H1 (cell line): ENCODE measurements at regions not wholly inside any gene's neighbourhood (a gene's known extent, or its start where the extent isn't known, plus 50 kb on each side); places are given as distances from the start of the nearest gene placed in this dataset.

Experiments used
- CTCF ChIA-PET: fragments of 300-600 bp; sonication (Branson Sonifier 250); formaldehyde crosslinking; loops from one replicate; lab custom pipeline; 2021; ENCODE audit not compliant: partially characterized antibody; lab: Charles Lee
- POLR2A ChIA-PET: fragments of 300-600 bp; sonication (Branson Sonifier 250); formaldehyde crosslinking; loops from one replicate; lab custom pipeline; 2021; ENCODE audit warnings: inconsistent platforms; ENCODE audit not compliant: partially characterized antibody; lab: Charles Lee
- DNase-seq, 2 experiments: peaks; one replicate each; pipeline versions ENCODE4 v3.0.0 to v3.0.0-alpha.2; 2010 to 2022; ENCODE audit warnings: low spot score in 2 of 2, low read depth in 1 of 2, mixed read lengths in 1 of 2
- FAIRE-seq: peaks from 2 replicates; lab custom pipeline; 2011; peaks lifted over from hg19 to GRCh38; lab: Jason Lieb, UNC
- H2AFZ ChIP-seq: 2 replicates; pipeline ENCODE4 v1.8.1; 2012; ENCODE audit warnings: low read length, inconsistent platforms
- H2AK5ac ChIP-seq: 2 replicates; pipeline ENCODE4 v1.6.1; 2013; ENCODE audit warnings: low read depth, low read length
- H2BK120ac ChIP-seq: replicated peaks from 2 replicates; pipeline ENCODE3; 2013; ENCODE audit warnings: low read depth, low read length, inconsistent platforms
- H2BK12ac ChIP-seq: 2 replicates; pipeline ENCODE4 v1.6.1; 2013; ENCODE audit warnings: low read depth, low read length
- H2BK15ac ChIP-seq: 2 replicates; pipeline ENCODE4 v1.6.1; 2013; ENCODE audit warnings: low read length
- H2BK20ac ChIP-seq: 2 replicates; pipeline ENCODE4 v1.6.1; 2013; ENCODE audit warnings: low read length
- H2BK5ac ChIP-seq: 2 replicates; pipeline ENCODE4 v1.6.1; 2013; ENCODE audit warnings: low read depth, low read length
- H3K14ac ChIP-seq: 2 replicates; pipeline ENCODE4 v1.6.1; 2013; ENCODE audit warnings: inconsistent platforms; ENCODE audit not compliant: insufficient read length
- H3K18ac ChIP-seq: 2 replicates; pipeline ENCODE4 v1.6.1; 2013; ENCODE audit warnings: low read length; ENCODE audit errors: extremely low read depth
- H3K23ac ChIP-seq: 2 replicates; pipeline ENCODE4 v1.6.1; 2013; ENCODE audit warnings: inconsistent platforms; ENCODE audit not compliant: insufficient read length
- H3K23me2 ChIP-seq: 2 replicates; pipeline ENCODE4 v1.6.1; 2013; ENCODE audit warnings: low read depth, low read length
- H3K27ac ChIP-seq: 2 replicates; pipeline ENCODE4 v1.6.1; 2011; ENCODE audit warnings: low read depth, low read length, inconsistent platforms
- H3K27me3 ChIP-seq, 4 experiments: replicated peaks in 1 of 4; 1 replicate in 1 of 4; 2 replicates in 3 of 4; pipeline versions ENCODE4 v1.6.1 to v1.8.1; 2011 to 2013; ENCODE audit warnings: low read length in 3 of 4, mild to moderate bottlenecking in 3 of 4, inconsistent platforms in 2 of 4, mixed read lengths in 2 of 4, moderate library complexity in 1 of 4; ENCODE audit not compliant: control insufficient read depth in 3 of 4, insufficient read depth in 3 of 4; ENCODE audit errors: extremely low read depth in 1 of 4
- H3K36me3 ChIP-seq, 4 experiments: 2 replicates each; pipeline versions ENCODE4 v1.6.1 to v1.8.1; 2011 to 2013; ENCODE audit warnings: mild to moderate bottlenecking in 4 of 4, low read length in 3 of 4, moderate library complexity in 2 of 4, control low read depth in 1 of 4, inconsistent platforms in 1 of 4; ENCODE audit not compliant: insufficient read depth in 4 of 4, control insufficient read depth in 2 of 4
- H3K4ac ChIP-seq: replicated peaks from 2 replicates; pipeline ENCODE3; 2013; ENCODE audit warnings: low read length, low read depth, mixed read lengths, inconsistent platforms; ENCODE audit not compliant: insufficient read length
- H3K4me1 ChIP-seq, 4 experiments: replicated peaks in 1 of 4; 1 replicate in 1 of 4; 2 replicates in 3 of 4; pipeline versions ENCODE4 v1.6.1 to v1.8.1; 2011 to 2013; ENCODE audit warnings: low read length in 3 of 4, inconsistent platforms in 2 of 4, mixed read lengths in 1 of 4; ENCODE audit not compliant: insufficient read depth in 4 of 4, control insufficient read depth in 3 of 4
- H3K4me2 ChIP-seq, 2 experiments: 2 replicates each; pipeline versions ENCODE4 v1.6.1 to v1.8.1; 2011 to 2013; ENCODE audit warnings: low read depth in 2 of 2, low read length in 2 of 2, control low read depth in 1 of 2, inconsistent platforms in 1 of 2, mild to moderate bottlenecking in 1 of 2; ENCODE audit not compliant: insufficient read depth in 1 of 2
- H3K4me3 ChIP-seq, 4 experiments: fragments of 200-600, 300-600 bp in 1 of 4; sonication (generic), shearing (Covaris generic), sonication (Bioruptor Twin) in 1 of 4; 2 replicates each; pipeline versions ENCODE4 v1.5.1 to v1.8.1; 2011 to 2016; ENCODE audit warnings: low read length in 4 of 4, low read depth in 3 of 4, control low read depth in 2 of 4, inconsistent platforms in 2 of 4, mild to moderate bottlenecking in 2 of 4, mixed read lengths in 1 of 4, moderate library complexity in 1 of 4; ENCODE audit not compliant: insufficient read depth in 2 of 4; ENCODE audit errors: extremely low read depth in 1 of 4
- H3K56ac ChIP-seq: replicated peaks from 2 replicates; pipeline ENCODE3; 2013; ENCODE audit warnings: low read depth, mild to moderate bottlenecking, mixed read lengths, low read length, inconsistent platforms; ENCODE audit not compliant: insufficient read length
- H3K79me1 ChIP-seq: 2 replicates; pipeline ENCODE4 v1.6.1; 2013; ENCODE audit warnings: low read depth, low read length, control low read depth
- H3K79me2 ChIP-seq, 2 experiments: 2 replicates each; pipeline versions ENCODE4 v1.6.1 to v1.8.1; 2012 to 2013; ENCODE audit warnings: low read length in 2 of 2, mild to moderate bottlenecking in 2 of 2, inconsistent platforms in 1 of 2; ENCODE audit not compliant: insufficient read depth in 2 of 2, control insufficient read depth in 1 of 2
- H3K9ac ChIP-seq, 4 experiments: replicated peaks in 1 of 4; 1 replicate in 1 of 4; 2 replicates in 3 of 4; pipeline versions ENCODE4 v1.6.1 to v1.8.1; 2011 to 2013; ENCODE audit warnings: low read depth in 3 of 4, low read length in 3 of 4, control low read depth in 2 of 4, mild to moderate bottlenecking in 2 of 4, moderate library complexity in 2 of 4, inconsistent platforms in 1 of 4; ENCODE audit errors: extremely low read depth in 1 of 4
- H3K9me3 ChIP-seq, 2 experiments: 2 replicates each; pipeline versions ENCODE4 v1.6.1 to v1.8.1; 2012 to 2013; ENCODE audit warnings: mild to moderate bottlenecking in 2 of 2, moderate library complexity in 2 of 2, control low read depth in 1 of 2, inconsistent platforms in 1 of 2, low read depth in 1 of 2, low read length in 1 of 2, mixed read lengths in 1 of 2; ENCODE audit not compliant: insufficient read depth in 2 of 2
- H4K20me1 ChIP-seq, 2 experiments: replicated peaks in 1 of 2; 2 replicates each; pipeline versions ENCODE3 to v1.8.1; 2011 to 2013; ENCODE audit warnings: inconsistent platforms in 2 of 2, low read length in 2 of 2, mild to moderate bottlenecking in 1 of 2; ENCODE audit not compliant: insufficient read depth in 2 of 2, control insufficient read depth in 1 of 2
- H4K5ac ChIP-seq: 2 replicates; pipeline ENCODE4 v1.6.1; 2013; ENCODE audit warnings: low read length, low read depth, mixed read lengths, inconsistent platforms; ENCODE audit not compliant: insufficient read length
- H4K8ac ChIP-seq: 2 replicates; pipeline ENCODE4 v1.8.0; 2013; ENCODE audit warnings: mild to moderate bottlenecking, moderate library complexity, low read length, inconsistent platforms; ENCODE audit not compliant: insufficient read depth; ENCODE audit errors: extremely low read depth
- H4K91ac ChIP-seq: replicated peaks from 2 replicates; pipeline ENCODE3; 2013; ENCODE audit warnings: low read length, mixed read lengths, inconsistent platforms; ENCODE audit not compliant: insufficient read length
- BRCA1 ChIP-seq: IDR thresholded peaks from 2 replicates; pipeline ENCODE4 v1.6.1; 2012; ENCODE audit warnings: low read depth, low read length, improper control_type of control experiment
- CBX5 ChIP-seq: fragments of 300-800, 300-1000 bp; sonication (generic); IDR thresholded peaks from 2 replicates; pipeline ENCODE4 v1.7.1; 2016; ENCODE audit warnings: antibody characterized with exemption, low read length, low read depth
- CEBPB ChIP-seq: IDR thresholded peaks from 2 replicates; pipeline ENCODE4 v1.6.1; 2012; ENCODE audit warnings: low read depth, low read length
- GTF2F1 ChIP-seq: IDR thresholded peaks from 2 replicates; pipeline ENCODE4 v1.6.1; 2012; ENCODE audit warnings: low read depth, low read length, improper control_type of control experiment, borderline replicate concordance
- HDAC6 ChIP-seq: IDR thresholded peaks from one replicate; pipeline ENCODE4 v1.7.1; 2012; ENCODE audit warnings: low read depth, mild to moderate bottlenecking, inconsistent platforms, low read length, moderate library complexity
- TAF7 ChIP-seq: optimal IDR thresholded peaks from 2 replicates; pipeline ENCODE3; 2011; ENCODE audit warnings: low read depth, mild to moderate bottlenecking, inconsistent platforms, low read length, moderate library complexity, borderline replicate concordance
- ZNF274 ChIP-seq: IDR thresholded peaks from 2 replicates; pipeline ENCODE4 v1.7.0; 2012; ENCODE audit warnings: low read length, borderline replicate concordance; ENCODE audit errors: extremely low read depth
- WGBS, 2 experiments: shearing (Covaris generic) in 1 of 2; methylation state at CpG; one replicate each; pipeline versions ENCODE4 v1.1.6 to v1.1.7; 2013 to 2015; ENCODE audit warnings: low lambda C conversion rate in 2 of 2, mixed read lengths in 2 of 2, inconsistent platforms in 1 of 2, low coverage in 1 of 2, missing lambda C conversion rate in 1 of 2; ENCODE audit not compliant: insufficient replicate concordance in 2 of 2, insufficient coverage in 1 of 2, insufficient read length in 1 of 2; ENCODE audit errors: extremely low coverage in 1 of 2, missing lambda C conversion rate in 1 of 2; 5-methylcytosine and 5-hydroxymethylcytosine counted together
- TF ChIP-seq, protein P1 (sequence below): IDR thresholded peaks from 2 replicates; pipeline ENCODE4 v1.6.1; 2012; ENCODE audit warnings: inconsistent platforms

DNA sequence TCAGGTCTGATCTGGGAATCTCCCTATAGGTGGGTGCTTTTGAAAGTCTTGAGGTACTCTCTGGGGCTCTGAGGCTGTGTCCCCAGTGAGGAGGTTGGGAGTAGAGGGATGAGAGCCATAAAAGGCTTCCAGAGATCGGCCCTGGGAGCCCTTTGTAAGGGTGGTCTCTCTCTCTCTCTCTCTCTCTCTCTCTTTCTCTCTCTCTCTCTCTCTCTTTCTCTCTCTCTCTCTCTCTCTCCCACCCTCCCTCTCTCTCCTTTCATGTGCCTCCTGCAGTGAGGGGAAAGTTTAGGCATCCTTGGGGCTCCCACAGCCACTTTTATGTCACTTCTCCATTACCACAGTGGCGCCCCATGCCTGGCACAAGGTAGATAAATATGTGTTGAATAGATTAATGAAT, 271.3 kb upstream of the N4BP1 start:
- Histone ChIP-seq H3K56ac (no peak overlapping the region), H3K23me2 (no peaks in the 10 kb centered on the region), H3K4ac (no peak overlapping the region), H2BK15ac (no peak overlapping the region), H3K79me2 (no peaks in the 10 kb centered on the region), H2BK20ac (no peak overlapping the region), H3K14ac (no peak overlapping the region), H3K9ac (no peak overlapping the region), H4K8ac (no peak overlapping the region), H3K27me3 (no peaks in the 10 kb centered on the region), H2BK12ac (no peak overlapping the region), H4K5ac (no peak overlapping the region), H3K4me3 (no peak overlapping the region), H3K18ac (no peak overlapping the region), H4K91ac (no peak overlapping the region), H4K20me1 (no peaks in the 10 kb centered on the region), H2BK120ac (no peak overlapping the region), H3K79me1 (no peaks in the 10 kb centered on the region), H3K36me3 (no peaks in the 10 kb centered on the region), H2BK5ac (no peak overlapping the region), H3K9me3 (no peaks in the 10 kb centered on the region), H3K4me1 (no peaks in the 10 kb centered on the region), H2AFZ (no peak overlapping the region), H3K4me2 (no peak overlapping the region), H2AK5ac (no peak overlapping the region), H3K27ac (no peak overlapping the region), H3K23ac (no peak overlapping the region)
- WGBS, 2 experiments, result 100% methylated on average over 2 of the region's 2 CpGs; no CpG with 5 or more reads in 1 of the 2 experiments
- ChIA-PET POLR2A (no interaction called here), CTCF (no interaction called here)
- FAIRE-seq, result no peak
- no peak for DNase-seq
- TF ChIP-seq CBX5 (no peak), TAF7 (no peak), GTF2F1 (no peak), ZNF274 (no peak), HDAC6 (no peak), BRCA1 (no peak), CEBPB (no peak)
- TF ChIP-seq, protein P1, sequence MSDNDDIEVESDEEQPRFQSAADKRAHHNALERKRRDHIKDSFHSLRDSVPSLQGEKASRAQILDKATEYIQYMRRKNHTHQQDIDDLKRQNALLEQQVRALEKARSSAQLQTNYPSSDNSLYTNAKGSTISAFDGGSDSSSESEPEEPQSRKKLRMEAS, result no peak
